G401 (cell line): ENCODE measurements at regions not wholly inside any gene's neighbourhood (a gene's known extent, or its start where the extent isn't known, plus 50 kb on each side); places are given as distances from the start of the nearest gene placed in this dataset.

Experiments
- DNase-seq: peaks from one replicate; pipeline ENCODE4 v3.0.0-alpha.2; 2015; ENCODE audit warnings: low spot score
- in situ Hi-C: cut with HindIII; loops from 2 replicates; pipeline ENCODE4 v1.10.0; 2016; ENCODE audit warnings: low sequenced_read_pairs, mixed read lengths

DNA sequence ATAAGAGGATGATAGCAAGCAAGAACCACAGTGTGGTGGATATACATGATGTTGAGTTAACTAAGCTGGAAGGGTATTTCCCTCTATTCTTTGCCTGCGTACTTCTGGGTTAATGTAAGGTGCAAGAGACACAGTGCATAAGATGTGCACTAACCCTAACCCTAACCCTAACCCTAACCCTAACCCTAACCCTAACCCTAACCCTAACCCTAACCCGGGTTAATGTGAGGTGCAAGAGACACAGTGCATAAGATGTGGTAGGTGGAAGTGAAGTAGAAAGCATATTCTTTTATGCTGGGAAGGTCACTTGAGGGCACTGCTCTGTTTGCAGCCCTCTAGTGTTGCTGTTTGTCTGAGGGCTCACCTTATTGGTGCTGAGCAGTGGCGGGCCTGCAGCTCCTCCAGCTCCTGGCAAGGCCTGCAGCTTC, 181.5 kb upstream of the ITGA4 start:
- in situ Hi-C loops = no loop called here
- DNase-seq = no peak

DNA sequence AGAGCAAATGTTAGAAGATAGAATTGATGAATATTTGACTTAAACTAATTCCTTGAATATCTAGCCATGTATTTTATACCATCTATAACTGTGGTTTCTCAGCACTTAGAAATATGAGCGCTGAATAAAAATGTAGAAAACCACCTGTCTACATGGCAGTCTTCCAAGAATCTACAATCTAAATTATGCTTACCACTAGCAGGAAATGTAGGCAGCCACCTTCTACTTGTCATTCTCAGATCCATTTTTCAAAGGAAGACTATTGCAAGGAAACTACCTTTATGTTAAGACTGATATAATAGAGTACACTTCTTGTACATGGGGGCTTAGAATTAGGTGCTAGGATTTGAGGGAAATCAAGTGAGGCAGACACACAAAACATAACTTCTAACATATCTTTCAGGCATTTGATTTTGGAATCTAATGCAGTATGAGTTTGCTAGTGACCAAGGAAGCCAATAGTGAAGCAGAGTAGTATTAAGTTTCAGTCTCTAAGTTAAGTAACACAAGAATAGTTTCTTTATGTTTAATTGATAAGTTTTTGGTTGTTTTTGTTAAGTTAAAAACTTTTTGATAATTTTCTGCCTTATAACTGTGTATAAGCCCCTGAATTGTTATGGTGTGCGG, 175.9 kb upstream of the ITGA4 start:
- in situ Hi-C loops = no loop called here
- peak; percentile 38 for DNase-seq

DNA sequence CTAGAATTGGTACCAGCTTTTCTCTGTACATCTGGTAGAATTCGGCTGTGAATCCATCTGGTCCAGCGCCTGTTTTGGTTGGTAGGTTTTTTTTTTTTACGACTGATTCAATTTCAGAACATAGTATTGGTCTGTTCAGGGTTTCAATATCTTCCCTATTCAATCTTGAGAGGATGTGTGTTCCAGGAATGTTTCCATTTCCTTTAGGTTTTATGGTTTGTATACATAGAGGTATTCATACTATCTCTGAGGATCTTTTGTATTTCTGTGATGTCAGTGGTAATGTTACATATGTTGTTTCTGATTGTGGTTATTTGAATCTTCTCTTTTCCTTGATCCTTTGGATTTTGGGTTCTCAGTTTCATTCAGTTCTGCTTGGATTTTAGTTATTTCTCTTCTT, 172.1 kb upstream of the ITGA4 start:
- no peak for DNase-seq
- in situ Hi-C loops = no loop called here

DNA sequence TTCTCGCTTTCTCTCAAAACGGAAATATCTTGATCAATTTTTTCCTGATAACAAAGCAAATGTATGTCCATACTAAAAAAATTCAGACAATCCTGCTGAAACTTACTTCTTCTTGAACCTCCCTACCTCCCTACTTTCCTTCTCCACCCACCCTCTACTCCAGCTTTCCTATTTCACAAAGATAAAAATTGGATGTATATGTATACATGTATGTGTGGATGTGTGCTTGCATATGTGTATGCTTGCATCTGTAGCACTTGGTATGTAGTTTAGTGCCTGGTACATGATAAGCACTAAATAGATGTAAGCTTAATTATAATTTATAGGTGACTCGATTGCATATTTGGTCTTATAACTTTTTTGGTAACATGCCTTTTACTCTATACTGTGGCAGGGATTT, 167.5 kb upstream of the ITGA4 start:
- DNase-seq = no peak
- in situ Hi-C loops = no loop called here

DNA sequence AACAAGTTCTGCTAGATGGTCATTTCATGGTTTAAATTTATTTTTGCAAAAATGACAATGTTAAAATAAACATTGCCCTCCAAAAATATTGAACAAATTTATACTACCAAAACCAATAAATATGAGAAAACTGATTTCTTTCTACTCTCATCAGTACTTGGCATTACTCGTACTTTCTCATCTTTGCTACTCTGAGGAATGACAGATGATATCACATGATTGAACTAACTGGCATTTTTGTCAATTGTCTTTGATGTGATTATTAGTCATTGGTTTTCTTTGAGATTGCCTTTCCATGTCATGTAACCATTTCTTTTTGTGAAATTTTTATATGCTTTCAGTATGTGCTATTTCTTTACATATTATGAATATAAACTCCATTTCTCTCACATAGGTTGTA, 167.0 kb upstream of the ITGA4 start:
- in situ Hi-C loops = no loop called here
- no peak for DNase-seq

DNA sequence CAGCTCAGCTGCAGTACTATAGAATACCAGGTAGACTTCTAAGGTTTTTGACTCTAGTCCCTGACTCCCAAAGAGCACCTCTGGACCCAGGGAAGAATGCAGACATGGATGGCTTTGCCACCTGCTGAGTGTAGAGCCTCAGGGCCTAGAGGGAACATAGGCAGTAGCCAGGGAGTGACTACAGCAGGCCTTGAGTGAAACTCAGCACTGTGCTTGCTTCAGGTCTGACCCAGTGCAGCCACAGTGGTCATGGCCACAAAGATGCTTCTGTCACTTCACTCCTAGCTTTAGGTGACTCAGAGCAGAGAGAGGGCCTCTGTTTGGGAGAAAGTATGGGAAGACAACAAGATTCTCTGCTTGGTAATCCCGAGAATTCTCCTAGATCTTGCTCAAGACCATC, 162.2 kb upstream of the ITGA4 start:
- DNase-seq = no peak
- in situ Hi-C loops = no loop called here

DNA sequence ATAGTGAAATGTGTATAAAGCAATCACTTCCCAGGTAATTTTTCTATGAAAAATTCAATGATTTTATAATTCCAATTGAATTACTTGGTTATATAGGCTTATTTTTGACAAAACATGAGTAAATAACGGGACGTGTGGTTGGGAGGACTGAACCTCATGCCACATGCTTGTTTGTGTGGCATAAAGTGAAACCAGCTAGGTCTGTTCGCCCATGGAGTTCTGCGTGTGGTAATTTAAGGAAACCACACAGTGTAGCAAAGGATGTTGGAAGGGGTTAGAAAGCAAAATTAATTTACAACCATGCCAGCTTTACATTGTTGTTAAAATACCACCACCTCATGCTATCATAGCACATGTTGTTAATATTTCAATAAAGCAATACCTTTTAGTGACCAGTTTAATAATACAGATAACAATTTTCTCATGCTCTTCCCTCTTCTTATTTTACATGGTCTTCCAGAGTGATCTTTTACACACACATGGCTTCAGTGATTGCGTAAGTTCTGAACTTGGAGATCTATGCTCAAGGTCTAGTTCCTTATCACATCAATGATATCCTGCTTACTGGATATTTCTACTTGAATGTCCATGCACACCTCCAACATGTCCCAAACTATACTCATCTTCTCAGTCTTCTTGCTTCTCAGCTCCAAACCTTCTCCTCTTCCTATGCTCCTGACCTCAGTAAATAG, 156.4 kb upstream of the ITGA4 start:
- in situ Hi-C loops = no loop called here
- DNase-seq = no peak

DNA sequence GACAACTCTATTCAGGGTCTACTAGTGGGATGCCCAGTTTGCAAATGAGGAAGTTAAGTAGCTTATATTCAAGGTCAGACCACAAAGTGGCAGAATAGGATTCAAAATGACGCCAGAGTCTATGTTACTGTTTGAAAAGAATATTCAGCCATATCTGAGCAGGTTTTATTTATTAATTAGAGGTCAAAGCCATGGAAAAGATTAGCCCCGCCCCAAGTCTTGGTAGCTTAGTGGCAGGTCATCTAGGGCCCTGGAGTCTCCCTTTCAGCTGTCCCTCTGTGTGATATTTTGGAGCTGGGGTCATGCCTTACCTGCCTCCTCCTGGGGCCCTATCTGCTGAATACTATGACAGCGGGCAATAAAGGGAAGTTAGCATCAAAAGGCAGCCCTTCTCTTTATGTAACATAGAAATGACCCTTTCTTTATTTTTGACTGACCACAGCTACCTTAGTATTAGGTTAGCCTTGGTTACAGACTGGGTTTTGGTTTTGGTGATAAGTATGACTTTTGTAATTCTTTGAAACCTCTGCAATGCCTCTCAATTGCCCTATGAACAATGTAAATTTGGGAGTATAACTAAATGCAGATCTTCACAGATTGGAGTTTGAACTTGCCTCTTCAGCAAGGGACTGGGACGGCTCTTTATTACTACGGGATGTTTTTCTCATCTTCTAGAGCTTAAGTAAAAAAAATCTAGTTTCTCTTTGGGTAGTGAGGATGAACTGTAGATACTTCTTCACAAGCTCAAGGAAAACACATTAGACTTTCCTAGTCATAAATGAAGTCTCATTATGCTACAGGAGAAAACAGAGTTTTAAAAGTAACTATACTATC, 153.0 kb upstream of the ITGA4 start:
- in situ Hi-C loops = no loop called here
- DNase-seq = no peak

DNA sequence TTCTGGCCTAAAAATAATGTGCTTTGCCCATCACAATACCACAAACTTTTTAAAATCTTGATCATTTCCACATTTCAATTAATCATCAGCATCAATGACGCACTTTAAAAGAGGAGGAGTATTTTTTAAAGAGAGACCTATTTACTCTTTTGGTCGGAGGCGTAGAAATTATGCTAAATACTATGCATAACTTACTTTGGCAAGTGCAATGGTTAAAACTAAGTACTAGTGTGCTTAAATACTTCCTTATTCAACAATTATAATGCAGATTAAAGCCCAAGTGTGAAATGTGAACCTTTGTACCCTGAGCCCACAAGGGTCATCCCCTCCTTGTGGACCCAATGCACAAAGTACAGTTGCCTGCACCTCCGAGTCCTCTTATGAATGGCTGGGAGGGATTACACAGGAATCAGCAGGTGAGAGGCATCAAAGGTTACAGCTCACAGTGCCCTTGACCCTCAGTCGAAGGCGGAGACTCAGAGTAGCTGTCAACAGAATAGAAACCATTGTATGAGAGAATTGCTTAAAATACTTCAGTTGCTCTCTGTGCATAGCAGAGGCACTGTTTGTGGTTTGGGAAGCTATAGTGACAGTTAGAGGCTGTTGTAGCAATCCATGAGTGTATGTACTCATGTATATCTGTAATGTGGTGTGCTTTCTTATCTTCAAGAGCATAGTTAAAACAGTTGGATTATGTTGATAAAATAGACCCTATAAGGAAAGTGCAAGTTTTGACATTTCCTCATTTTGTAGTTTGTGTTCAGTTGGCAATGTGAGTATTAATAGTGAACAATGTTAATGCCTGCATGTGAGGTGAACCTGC, 151.7 kb upstream of the ITGA4 start:
- in situ Hi-C loops = no loop called here
- DNase-seq = no peak

DNA sequence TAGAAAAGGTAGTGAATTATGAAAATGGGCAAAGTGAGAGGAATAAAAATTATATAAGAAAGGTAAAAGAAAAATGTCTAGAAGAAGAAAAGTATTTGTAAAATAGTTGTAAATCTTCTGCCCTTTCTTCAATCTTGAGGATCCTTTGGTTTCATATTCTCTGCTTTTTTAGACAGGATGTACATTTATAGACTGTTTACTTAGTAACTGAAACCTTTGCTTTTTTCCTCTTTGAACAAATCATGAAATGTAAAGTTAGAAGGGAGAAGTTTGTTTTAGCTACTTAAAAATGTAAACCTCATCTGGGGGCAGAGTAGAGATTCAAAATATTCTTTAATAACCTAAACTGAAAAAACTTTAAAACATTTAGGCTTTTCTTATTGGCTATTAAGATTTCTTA, 150.4 kb upstream of the ITGA4 start:
- in situ Hi-C loops = no loop called here
- no peak for DNase-seq

DNA sequence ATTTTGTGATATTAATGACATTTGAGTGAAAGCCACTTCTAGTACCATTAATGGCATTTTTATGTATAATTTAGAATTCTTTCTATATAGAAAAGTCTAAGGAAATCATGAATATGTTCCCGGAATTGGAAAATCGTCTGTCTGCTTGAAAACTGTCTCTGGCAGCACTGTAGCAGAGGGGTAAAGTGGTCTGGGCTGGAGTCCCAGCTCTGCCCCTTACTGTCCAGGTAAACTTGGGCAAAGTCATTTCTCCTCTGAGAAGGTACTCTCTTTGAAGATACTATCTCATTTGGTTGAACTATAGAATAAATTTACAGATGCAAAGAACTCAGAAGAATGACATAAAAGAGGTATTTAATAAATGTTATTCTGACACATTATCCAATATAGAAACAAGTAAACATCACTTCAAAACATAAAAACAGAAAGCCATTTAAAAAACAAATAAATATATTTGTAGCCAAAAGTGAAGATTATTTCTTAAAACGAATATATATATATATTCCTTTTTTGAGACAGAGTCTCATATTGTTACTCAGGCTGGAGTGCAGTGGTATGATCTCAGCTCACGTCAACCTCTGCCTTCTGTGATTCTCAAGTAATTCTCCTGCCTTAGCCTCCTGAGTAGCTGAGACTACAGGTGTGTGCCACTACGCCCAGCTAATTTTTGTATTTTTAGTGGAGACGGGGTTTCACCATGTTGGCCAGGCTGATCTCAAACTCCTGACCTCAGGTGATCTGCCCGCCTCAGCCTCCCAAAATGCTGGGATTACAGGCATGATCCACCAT, 149.8 kb upstream of the ITGA4 start:
- in situ Hi-C loops = no loop called here

DNA sequence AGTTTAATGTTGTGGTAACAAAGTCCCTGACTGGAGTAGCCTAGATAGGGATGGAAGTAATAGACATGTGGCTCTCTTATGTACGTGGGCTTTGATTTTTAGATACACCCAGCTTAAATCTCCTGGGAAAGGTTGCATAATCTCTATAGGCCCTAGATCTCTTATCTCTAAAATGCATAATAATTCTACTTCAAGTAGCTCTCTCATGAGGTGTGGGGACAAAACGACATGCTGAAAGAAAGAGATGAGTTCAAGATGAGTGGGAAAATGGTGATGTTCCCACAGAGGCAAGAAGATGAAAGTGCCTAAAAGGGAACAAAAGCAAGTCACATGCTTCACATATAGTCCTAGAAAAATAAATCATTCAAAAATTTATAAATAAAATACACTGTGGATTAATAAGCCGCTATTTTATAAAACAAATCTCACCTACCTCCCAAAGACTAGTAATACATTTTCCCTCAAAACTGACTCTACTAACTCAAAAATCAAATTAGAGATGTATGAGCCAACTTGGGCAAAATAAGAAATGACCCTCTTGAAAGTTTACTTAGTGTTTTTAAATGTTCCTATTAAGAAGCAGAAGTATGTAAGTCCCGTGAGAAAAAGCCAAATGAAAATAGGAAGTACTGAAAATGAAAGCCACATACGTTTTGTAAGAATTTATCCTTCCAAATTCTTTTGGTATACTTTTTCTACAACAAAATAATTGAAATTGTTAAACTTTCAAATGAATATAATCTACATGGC, 148.2 kb upstream of the ITGA4 start:
- in situ Hi-C loops = no loop called here
- no peak for DNase-seq

More for the DNA sequence above, 149.8 kb upstream of the ITGA4 start:
- no peak for DNase-seq

DNA sequence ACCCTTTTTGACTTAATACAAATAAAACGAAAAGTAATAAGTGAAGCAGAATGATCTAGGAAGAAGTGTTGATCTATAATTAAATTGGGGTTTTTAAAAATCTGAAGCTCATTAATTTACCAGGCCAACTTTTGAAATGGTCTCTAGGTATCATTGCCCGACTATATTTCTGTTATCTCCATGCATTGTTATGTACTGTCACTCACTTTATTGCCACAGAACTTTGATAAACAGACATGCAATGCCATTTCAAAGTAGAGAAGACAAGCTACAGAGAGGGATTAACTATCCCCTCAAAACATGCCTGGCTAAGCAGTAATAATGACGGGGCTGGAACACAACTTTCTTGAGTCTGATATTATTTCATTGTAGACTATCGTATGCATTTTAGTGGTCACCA, 147.6 kb upstream of the ITGA4 start:
- no peak for DNase-seq
- in situ Hi-C loops = no loop called here

DNA sequence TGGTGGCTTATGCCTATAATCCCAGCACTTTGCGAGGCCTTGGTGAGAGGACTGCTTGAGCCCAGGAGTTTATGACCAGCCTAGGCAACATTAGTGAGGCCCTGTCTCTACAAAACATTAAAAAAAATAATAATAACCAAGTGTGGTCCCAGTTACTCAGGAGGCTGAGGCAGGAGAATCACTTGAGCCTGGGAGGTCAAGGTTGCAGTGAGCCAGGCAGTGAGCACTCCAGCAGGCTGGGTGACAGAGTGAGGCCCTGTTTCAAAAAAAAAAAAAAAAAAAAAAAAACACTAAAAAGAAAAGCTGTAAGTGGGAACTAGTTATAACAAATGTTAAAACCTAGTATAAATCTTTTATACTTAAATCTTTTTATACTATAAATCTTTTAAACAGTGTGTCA, 146.2 kb upstream of the ITGA4 start:
- DNase-seq = no peak
- in situ Hi-C loops = no loop called here

DNA sequence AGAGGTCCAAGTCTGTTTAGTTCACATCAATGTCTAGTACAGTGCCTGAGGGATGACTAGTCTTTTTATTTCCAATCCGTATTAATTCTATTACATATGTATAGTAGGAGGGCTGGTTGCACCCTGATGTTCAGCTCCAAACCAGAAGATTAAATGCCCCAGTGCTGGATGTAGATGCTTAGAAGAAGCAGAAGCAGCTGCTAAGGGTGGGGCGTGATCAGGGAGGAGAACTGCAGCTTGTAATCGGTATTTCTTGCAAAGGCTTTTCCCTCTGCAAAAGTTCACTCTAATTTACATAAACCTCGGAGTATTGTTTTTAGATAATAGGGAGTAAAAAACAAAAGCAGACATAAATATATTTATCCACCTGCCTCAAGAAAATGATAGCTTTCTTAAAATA, 145.3 kb upstream of the ITGA4 start:
- no peak for DNase-seq
- in situ Hi-C loops = no loop called here

DNA sequence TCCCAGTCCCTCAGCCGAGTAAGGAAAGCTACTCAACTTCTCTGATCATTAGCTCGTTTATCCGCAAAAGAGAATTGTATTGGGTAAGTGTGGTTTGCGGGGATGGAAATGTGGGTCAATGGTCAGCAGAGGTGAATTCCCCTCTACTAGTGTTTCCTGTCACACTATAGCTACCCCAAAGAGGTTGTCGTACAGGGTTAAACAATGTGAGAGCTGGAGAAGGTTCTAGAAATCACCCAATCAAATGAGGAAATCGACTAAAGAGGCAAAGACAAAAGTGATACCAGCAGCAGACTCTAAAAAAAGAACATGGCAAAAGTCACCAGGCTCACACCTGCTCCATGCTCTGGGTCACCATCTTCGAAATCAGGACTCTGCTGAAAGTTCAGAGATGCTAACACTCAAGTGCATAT, 144.7 kb upstream of the ITGA4 start:
- DNase-seq = no peak
- in situ Hi-C loops = no loop called here

DNA sequence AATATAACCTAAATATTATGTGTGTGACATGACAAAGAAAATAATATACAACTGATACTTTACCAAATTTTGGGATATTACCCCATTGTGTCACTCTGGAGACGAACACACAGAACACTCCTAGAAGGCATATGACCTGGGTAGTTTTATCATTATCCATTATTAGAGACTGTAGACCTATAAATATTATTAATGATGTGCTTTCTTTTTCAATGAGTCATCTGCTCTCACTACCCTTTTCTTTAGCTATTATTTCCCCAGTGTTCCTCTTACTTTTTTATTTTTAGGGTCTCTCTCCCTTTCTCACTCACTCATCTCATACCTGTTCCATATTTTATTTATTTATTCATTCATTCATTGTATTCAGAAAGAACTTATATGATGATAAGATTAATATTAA, 143.3 kb upstream of the ITGA4 start:
- in situ Hi-C loops = no loop called here

DNA sequence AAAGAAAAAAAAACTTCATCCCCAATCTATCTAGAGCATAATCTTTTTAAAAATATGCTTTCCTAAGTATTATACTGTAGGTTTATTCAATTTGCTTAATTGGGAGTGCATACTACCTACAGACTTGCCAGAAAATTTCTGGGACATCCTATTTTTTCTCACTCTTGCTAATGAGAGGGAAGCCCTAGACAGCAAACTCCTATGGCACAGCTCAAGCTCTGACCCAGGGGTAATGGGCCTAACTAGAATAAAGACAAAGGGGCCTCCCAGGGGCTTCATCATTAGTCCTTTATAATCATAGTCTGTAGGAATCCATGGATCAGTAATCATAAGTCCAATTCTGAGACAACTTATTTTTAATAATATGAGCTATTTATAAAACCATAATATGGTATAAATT, 142.6 kb upstream of the ITGA4 start:
- DNase-seq = no peak
- in situ Hi-C loops = no loop called here

More for the DNA sequence above, 143.3 kb upstream of the ITGA4 start:
- no peak for DNase-seq
